ENCODE measurements at regions not wholly inside any gene's neighbourhood (a gene's known extent, or its start where the extent isn't known, plus 50 kb on each side); places are given as distances from the start of the nearest gene placed in this dataset.

DNA sequence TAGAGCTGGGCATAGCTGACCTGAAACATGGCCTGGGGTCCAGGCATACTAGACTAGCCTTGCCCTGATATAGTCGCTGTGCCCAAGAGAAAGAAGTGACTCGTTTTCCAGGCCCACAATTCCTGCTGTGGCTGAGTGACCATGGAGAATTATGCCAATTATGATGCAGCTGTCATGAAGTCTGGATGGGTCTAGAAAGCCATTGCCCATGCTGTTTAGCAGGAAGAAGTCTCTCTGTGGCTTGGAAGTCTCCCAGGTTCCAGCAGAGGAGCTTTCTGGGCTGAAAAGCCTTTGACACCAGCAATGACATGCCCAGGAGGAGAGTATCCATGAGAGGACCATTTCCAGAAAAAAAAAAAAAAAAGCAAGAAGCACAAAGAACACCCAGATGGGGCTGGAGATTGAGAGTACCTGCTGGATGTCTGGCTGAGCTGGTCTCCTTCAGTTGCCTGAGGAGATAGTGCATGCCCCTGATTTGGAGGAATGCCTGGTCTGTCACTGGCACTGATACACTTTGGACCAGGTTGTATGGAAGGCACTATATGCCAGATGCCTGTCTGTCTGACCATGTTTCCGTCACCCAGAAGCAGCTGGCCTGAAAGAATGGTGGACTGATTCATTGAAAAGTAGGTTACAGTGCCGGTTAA is 128.0 kb upstream of the EPB41L4A start:
- no peaks in the 10 kb centered on the region for H3K4me1 ChIP-seq (ENCODE audit: control insufficient read depth in 1 of 2, extremely low read depth in 1 of 2, insufficient read depth in 2 of 2, low read length in 2 of 2)
- CTCF ChIA-PET, result interaction anchor here (0.5 to 3.4 kb wide), 5 partner anchors 10 to 301 kb away, joined by 3 to 14 read pairs (median 5); no protein-coding TSS in a partner anchor

DNA sequence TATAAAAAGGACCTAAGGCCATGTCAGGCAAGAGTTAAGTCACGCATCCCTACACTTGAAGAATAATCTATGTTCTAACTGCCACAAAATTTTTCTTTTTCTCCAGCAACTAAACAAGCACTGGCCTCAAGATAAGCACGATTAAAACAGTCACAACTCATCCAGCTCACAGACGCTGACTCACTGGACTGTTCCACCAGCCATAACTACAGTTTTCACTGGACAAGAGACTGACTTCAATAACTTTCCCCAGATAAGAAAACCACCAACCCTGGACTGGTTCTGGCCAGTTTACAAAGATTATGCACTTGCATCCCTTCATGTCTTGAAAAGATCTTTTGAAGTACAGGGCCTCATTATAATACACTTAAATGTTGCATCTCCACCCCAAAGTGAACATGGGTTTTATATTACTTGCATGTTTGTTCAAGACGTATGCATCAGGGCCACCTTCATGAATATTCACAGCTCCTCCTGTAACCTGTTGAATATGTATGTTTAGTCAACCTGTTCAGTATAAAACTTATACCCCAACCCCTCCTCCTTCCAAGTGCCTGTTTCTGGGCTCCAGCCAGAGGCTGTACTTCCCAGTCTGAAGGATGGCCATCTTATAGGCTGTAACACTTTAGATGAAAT is 129.3 kb upstream of the EPB41L4A start:
- ATAC-seq (replicated peaks in 1 of 4) (no peak), DNase-seq (no peak)
- no peak overlapping the region for H3K27ac ChIP-seq (ENCODE audit: low read length)
- CTCF ChIA-PET, result interaction anchor here in 1 of 2 donors (0.6 to 1.4 kb wide), 3 partner anchors 9 to 378 kb away, joined by 3 to 8 read pairs (median 3); no protein-coding TSS in a partner anchor
- H3K9me3 ChIP-seq, result no peaks in the 10 kb centered on the region
- H3K4me3 ChIP-seq (ENCODE audit: control insufficient read depth in 1 of 2, extremely low read depth in 1 of 2, low read length in 1 of 2), result no peak overlapping the region
- POLR2A ChIA-PET, result no interaction called here
- no peaks in the 10 kb centered on the region for H3K36me3 ChIP-seq (ENCODE audit: control insufficient read depth in 2 of 2, extremely low read depth in 1 of 2, insufficient read depth in 1 of 2, low read length in 1 of 2)
- Mint-ChIP-seq H3K4me1 (no peaks in the 10 kb centered on the region), H3K36me3 (no peaks in the 10 kb centered on the region), H3K27me3 (peaks cover 0 to 27% of the 10 kb centered on the region in 2 donors), H3K4me3 (no peak overlapping the region), H3K27ac (no peak overlapping the region), H3K9me3 (no peaks in the 10 kb centered on the region)
- WGBS (ENCODE audit: insufficient coverage), result 39% methylated on average over 3 of the region's 4 CpGs
- H3K4me1 ChIP-seq (ENCODE audit: control insufficient read depth in 1 of 2, extremely low read depth in 1 of 2, insufficient read depth in 2 of 2, low read length in 2 of 2), result no peaks in the 10 kb centered on the region
- no peaks in the 10 kb centered on the region for H3K27me3 ChIP-seq (replicated peaks in 1 of 2; ENCODE audit: control insufficient read depth in 2 of 2, extremely low read depth in 1 of 2, insufficient read depth in 2 of 2, low read length in 1 of 2)

More for the DNA sequence above, 128.0 kb upstream of the EPB41L4A start:
- Histone ChIP-seq H3K27ac (ENCODE audit: low read length) (no peak overlapping the region), H3K36me3 (ENCODE audit: control insufficient read depth in 2 of 2, extremely low read depth in 1 of 2, insufficient read depth in 1 of 2, low read length in 1 of 2) (no peaks in the 10 kb centered on the region), H3K27me3 (replicated peaks in 1 of 2; ENCODE audit: control insufficient read depth in 2 of 2, extremely low read depth in 1 of 2, insufficient read depth in 2 of 2, low read length in 1 of 2) (no peaks in the 10 kb centered on the region), H3K9me3 (no peaks in the 10 kb centered on the region), H3K4me3 (ENCODE audit: control insufficient read depth in 1 of 2, extremely low read depth in 1 of 2, low read length in 1 of 2) (no peak overlapping the region)
- H3K4me3 Mint-ChIP-seq, result no peak overlapping the region
- H3K4me1 Mint-ChIP-seq, result no peaks in the 10 kb centered on the region
- ATAC-seq (replicated peaks in 1 of 4), result no peak
- 78% methylated on average over 3 of the region's 4 CpGs for WGBS (ENCODE audit: insufficient coverage)
- H3K36me3 Mint-ChIP-seq, result no peaks in the 10 kb centered on the region
- no peak for DNase-seq
- peaks cover 5 to 40% of the 10 kb centered on the region in 2 donors for H3K27me3 Mint-ChIP-seq
- no peaks in the 10 kb centered on the region for H3K9me3 Mint-ChIP-seq
- POLR2A ChIA-PET, result interaction anchor here in 1 of 2 donors (0.5 kb wide), 1 partner anchor 302 kb away, joined by 3 read pairs; no protein-coding TSS in a partner anchor
- H3K27ac Mint-ChIP-seq, result no peak overlapping the region

GRCh38 chr5:112549127-112549526 is 130.1 kb upstream of the EPB41L4A start:
- H3K4me3 Mint-ChIP-seq, result no peak overlapping the region
- no peaks in the 10 kb centered on the region for H3K9me3 Mint-ChIP-seq
- H3K36me3 Mint-ChIP-seq, result no peaks in the 10 kb centered on the region
- POLR2A ChIA-PET, result no interaction called here
- Histone ChIP-seq H3K4me1 (ENCODE audit: control insufficient read depth in 1 of 2, extremely low read depth in 1 of 2, insufficient read depth in 2 of 2, low read length in 2 of 2) (no peaks in the 10 kb centered on the region), H3K27me3 (replicated peaks in 1 of 2; ENCODE audit: control insufficient read depth in 2 of 2, extremely low read depth in 1 of 2, insufficient read depth in 2 of 2, low read length in 1 of 2) (no peaks in the 10 kb centered on the region), H3K4me3 (ENCODE audit: control insufficient read depth in 1 of 2, extremely low read depth in 1 of 2, low read length in 1 of 2) (no peak overlapping the region), H3K27ac (ENCODE audit: low read length) (no peak overlapping the region), H3K9me3 (no peaks in the 10 kb centered on the region), H3K36me3 (ENCODE audit: control insufficient read depth in 2 of 2, extremely low read depth in 1 of 2, insufficient read depth in 1 of 2, low read length in 1 of 2) (no peaks in the 10 kb centered on the region)
- H3K27me3 Mint-ChIP-seq, result peaks cover 0 to 23% of the 10 kb centered on the region in 2 donors
- CTCF ChIA-PET, result interaction anchor here in 1 of 2 donors (0.8 kb wide), 1 partner anchor 209 kb away, joined by 3 read pairs; no protein-coding TSS in a partner anchor
- no peaks in the 10 kb centered on the region for H3K4me1 Mint-ChIP-seq
- 71% methylated on average over 2 of the region's 4 CpGs for WGBS (ENCODE audit: insufficient coverage)
- no peak overlapping the region for H3K27ac Mint-ChIP-seq
- ATAC-seq (replicated peaks in 1 of 4) (no peak), DNase-seq (no peak)

- H3K9me3 Mint-ChIP-seq, result no peaks in the 10 kb centered on the region
- CTCF ChIA-PET, result interaction anchor here (0.6 to 6.2 kb wide), 4 partner anchors 208 to 364 kb away, joined by 3 to 64 read pairs (median 22); no protein-coding TSS in a partner anchor
- WGBS (ENCODE audit: insufficient coverage), result 86% methylated on average over 1 of the region's 2 CpGs
- H3K9me3 ChIP-seq, result no peaks in the 10 kb centered on the region
- H3K4me1 ChIP-seq (ENCODE audit: control insufficient read depth in 1 of 2, extremely low read depth in 1 of 2, insufficient read depth in 2 of 2, low read length in 2 of 2), result no peaks in the 10 kb centered on the region
- POLR2A ChIA-PET, result no interaction called here
- H3K4me1 Mint-ChIP-seq, result no peaks in the 10 kb centered on the region
- no peak overlapping the region for H3K4me3 Mint-ChIP-seq
- ATAC-seq (replicated peaks in 1 of 4) (no peak), DNase-seq (no peak)
- no peak overlapping the region for H3K27ac ChIP-seq (ENCODE audit: low read length)
- H3K27me3 Mint-ChIP-seq, result peaks cover 0 to 17% of the 10 kb centered on the region in 2 donors
- H3K36me3 ChIP-seq (ENCODE audit: control insufficient read depth in 2 of 2, extremely low read depth in 1 of 2, insufficient read depth in 1 of 2, low read length in 1 of 2), result no peaks in the 10 kb centered on the region
- H3K27me3 ChIP-seq (replicated peaks in 1 of 2; ENCODE audit: control insufficient read depth in 2 of 2, extremely low read depth in 1 of 2, insufficient read depth in 2 of 2, low read length in 1 of 2), result no peaks in the 10 kb centered on the region
- no peak overlapping the region for H3K4me3 ChIP-seq (ENCODE audit: control insufficient read depth in 1 of 2, extremely low read depth in 1 of 2, low read length in 1 of 2)
- no peaks in the 10 kb centered on the region for H3K36me3 Mint-ChIP-seq
- H3K27ac Mint-ChIP-seq, result no peak overlapping the region
Observed at GRCh38 chr5:112549605-112550166, 130.6 kb upstream of the EPB41L4A start.

DNA sequence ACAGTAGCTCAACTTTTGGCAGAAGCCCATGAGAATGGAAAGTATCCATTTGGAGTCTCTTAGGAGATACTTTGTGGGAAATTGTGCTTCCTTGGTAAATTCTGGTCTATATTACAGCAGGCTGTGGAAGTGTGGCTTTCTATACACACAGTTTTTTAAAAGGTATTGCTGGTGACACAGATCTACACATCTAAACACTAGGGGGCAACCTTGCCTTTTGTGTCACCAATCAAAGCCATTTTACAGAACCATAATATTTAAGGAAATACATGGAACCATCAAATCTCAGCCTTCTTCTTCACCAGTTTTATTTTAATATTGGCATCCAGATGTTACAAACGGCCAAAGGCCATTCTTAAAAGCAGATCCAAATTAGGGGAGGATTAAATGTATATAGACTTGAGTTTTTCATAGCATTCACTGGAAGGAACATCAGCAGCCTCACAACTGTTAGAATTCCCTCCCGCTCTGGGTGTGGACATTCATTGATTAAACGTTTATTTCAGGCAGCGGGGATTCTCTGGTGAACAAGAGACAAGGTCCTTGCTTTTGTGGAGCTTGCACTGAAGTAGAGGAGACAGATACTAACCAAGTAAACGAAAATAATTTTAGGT is 132.4 kb upstream of the EPB41L4A start:
- no peaks in the 10 kb centered on the region for H3K4me1 Mint-ChIP-seq
- no peaks in the 10 kb centered on the region for H3K36me3 Mint-ChIP-seq
- no peak overlapping the region for H3K27ac ChIP-seq (ENCODE audit: low read length)
- no CpG with 5 or more reads among the region's 5 CpGs for WGBS (ENCODE audit: insufficient coverage)
- CTCF ChIA-PET, result interaction anchor here (0.5 to 6.2 kb wide), 13 partner anchors 56 to 1044 kb away, joined by 3 to 64 read pairs (median 4); no protein-coding TSS in a partner anchor
- no peak overlapping the region for H3K4me3 Mint-ChIP-seq
- H3K27ac Mint-ChIP-seq, result no peak overlapping the region
- ATAC-seq (replicated peaks in 1 of 4) (peak in 3 of 4 experiments; percentile 42 to 49 (median 43)), DNase-seq (peak in 21 of 35 experiments; percentile 3 to 73 (median 18))
- no peaks in the 10 kb centered on the region for H3K36me3 ChIP-seq (ENCODE audit: control insufficient read depth in 2 of 2, extremely low read depth in 1 of 2, insufficient read depth in 1 of 2, low read length in 1 of 2)
- no peaks in the 10 kb centered on the region for H3K4me1 ChIP-seq (ENCODE audit: control insufficient read depth in 1 of 2, extremely low read depth in 1 of 2, insufficient read depth in 2 of 2, low read length in 2 of 2)
- H3K9me3 Mint-ChIP-seq, result no peaks in the 10 kb centered on the region
- POLR2A ChIA-PET, result interaction anchor here in 1 of 2 donors (0.6 kb wide), 1 partner anchor 374 kb away, joined by 3 read pairs; no protein-coding TSS in a partner anchor
- no peaks in the 10 kb centered on the region for H3K27me3 ChIP-seq (replicated peaks in 1 of 2; ENCODE audit: control insufficient read depth in 2 of 2, extremely low read depth in 1 of 2, insufficient read depth in 2 of 2, low read length in 1 of 2)
- peaks cover 0 to 17% of the 10 kb centered on the region in 2 donors for H3K27me3 Mint-ChIP-seq
- H3K4me3 ChIP-seq (ENCODE audit: control insufficient read depth in 1 of 2, extremely low read depth in 1 of 2, low read length in 1 of 2), result no peak overlapping the region
- no peaks in the 10 kb centered on the region for H3K9me3 ChIP-seq

- Mint-ChIP-seq H3K4me3 (no peak overlapping the region), H3K27ac (no peak overlapping the region), H3K27me3 (peaks cover 0 to 11% of the 10 kb centered on the region in 2 donors), H3K9me3 (no peaks in the 10 kb centered on the region), H3K4me1 (no peaks in the 10 kb centered on the region), H3K36me3 (no peaks in the 10 kb centered on the region)
- Histone ChIP-seq H3K4me1 (ENCODE audit: control insufficient read depth in 1 of 2, extremely low read depth in 1 of 2, insufficient read depth in 2 of 2, low read length in 2 of 2) (no peaks in the 10 kb centered on the region), H3K9me3 (no peaks in the 10 kb centered on the region), H3K27me3 (replicated peaks in 1 of 2; ENCODE audit: control insufficient read depth in 2 of 2, extremely low read depth in 1 of 2, insufficient read depth in 2 of 2, low read length in 1 of 2) (no peaks in the 10 kb centered on the region), H3K36me3 (ENCODE audit: control insufficient read depth in 2 of 2, extremely low read depth in 1 of 2, insufficient read depth in 1 of 2, low read length in 1 of 2) (no peaks in the 10 kb centered on the region), H3K27ac (ENCODE audit: low read length) (no peak overlapping the region), H3K4me3 (ENCODE audit: control insufficient read depth in 1 of 2, extremely low read depth in 1 of 2, low read length in 1 of 2) (no peak overlapping the region)
- POLR2A ChIA-PET, result no interaction called here
- no peak for ATAC-seq (replicated peaks in 1 of 4)
- CTCF ChIA-PET, result interaction anchor here (0.6 to 6.2 kb wide), 9 partner anchors 55 to 1019 kb away, joined by 3 to 64 read pairs (median 4); no protein-coding TSS in a partner anchor
- 86% methylated on average over 7 of the region's 9 CpGs for WGBS (ENCODE audit: insufficient coverage)
- no peak for DNase-seq
Observed at GRCh38 chr5:112552216-112552615, 133.1 kb upstream of the EPB41L4A start.

Data from T-cell (primary cell).